Loucy (cell line): ENCODE measurements at regions not wholly inside any gene's neighbourhood (a gene's known extent, or its start where the extent isn't known, plus 50 kb on each side); places are given as distances from the start of the nearest gene placed in this dataset.

ENCODE experiments used
- H2AFZ ChIP-seq: fragments of 200-600 bp; sonication (generic); 2 replicates; pipeline ENCODE4 v1.6.0; 2016; ENCODE audit warnings: antibody characterized with exemption, mild to moderate bottlenecking, low read length, moderate library complexity
- H3F3A ChIP-seq: fragments of 200-600 bp; 2 replicates; pipeline ENCODE4 v1.6.0; 2016; ENCODE audit warnings: antibody characterized with exemption, low read depth, mild to moderate bottlenecking
- H3K27me3 ChIP-seq: fragments of 200-600 bp; sonication (generic); 2 replicates; pipeline ENCODE4 v1.6.1; 2014; ENCODE audit warnings: low read length, mild to moderate bottlenecking; ENCODE audit not compliant: insufficient read depth, poor library complexity, severe bottlenecking
- H3K36me3 ChIP-seq: fragments of 200-600 bp; sonication (generic); 2 replicates; pipeline ENCODE4 v1.6.1; 2016; ENCODE audit warnings: low read length; ENCODE audit not compliant: insufficient read depth
- H3K4me1 ChIP-seq: fragments of 200-600 bp; sonication (generic); 2 replicates; pipeline ENCODE4 v1.5.1; 2014; ENCODE audit warnings: low read length, mild to moderate bottlenecking; ENCODE audit not compliant: insufficient read depth, poor library complexity, severe bottlenecking
- H3K4me2 ChIP-seq: fragments of 200-600 bp; sonication (generic); 2 replicates; pipeline ENCODE4 v1.6.0; 2014; ENCODE audit warnings: antibody characterized with exemption, low read length, low read depth, mild to moderate bottlenecking; ENCODE audit not compliant: poor library complexity, severe bottlenecking
- H3K4me3 ChIP-seq: fragments of 200-600 bp; sonication (generic); 2 replicates; pipeline ENCODE4 v1.5.1; 2014; ENCODE audit warnings: low read length, mild to moderate bottlenecking, mixed read lengths; ENCODE audit not compliant: poor library complexity, severe bottlenecking
- H3K79me2 ChIP-seq: fragments of 200-600 bp; sonication (generic); 2 replicates; pipeline ENCODE4 v1.6.1; 2014; ENCODE audit warnings: low read length; ENCODE audit not compliant: insufficient read depth
- H3K9ac ChIP-seq: fragments of 200-600 bp; sonication (generic); 2 replicates; pipeline ENCODE4 v1.6.0; 2014; ENCODE audit warnings: mild to moderate bottlenecking, low read depth, low read length, moderate library complexity; ENCODE audit not compliant: poor library complexity, severe bottlenecking
- H3K9me2 ChIP-seq: fragments of 200-600 bp; sonication (generic); replicated peaks from 2 replicates; pipeline ENCODE4 v1.6.1; 2016; ENCODE audit warnings: low read depth, low read length, mixed read lengths
- H3K9me3 ChIP-seq: fragments of 200-600 bp; sonication (generic); 2 replicates; pipeline ENCODE4 v1.6.1; 2014; ENCODE audit warnings: mild to moderate bottlenecking, antibody characterized with exemption, low read length, low read depth; ENCODE audit not compliant: insufficient read depth
- H4K20me1 ChIP-seq: fragments of 200-600 bp; sonication (generic); 2 replicates; pipeline ENCODE4 v1.6.0; 2014; ENCODE audit warnings: antibody characterized with exemption, low read length, mild to moderate bottlenecking; ENCODE audit not compliant: insufficient read depth, poor library complexity, severe bottlenecking
- CTCF ChIP-seq: fragments of 200-600 bp; sonication (generic); conservative IDR thresholded peaks from 2 replicates; pipeline ENCODE4 v1.5.1; 2014; ENCODE audit warnings: mild to moderate bottlenecking, antibody characterized with exemption, low read length
- EZH2phosphoT487 ChIP-seq: fragments of 200-600 bp; IDR thresholded peaks from 2 replicates; pipeline ENCODE4 v1.6.1; 2018; ENCODE audit warnings: antibody characterized with exemption, mild to moderate bottlenecking, moderate library complexity, borderline replicate concordance

DNA sequence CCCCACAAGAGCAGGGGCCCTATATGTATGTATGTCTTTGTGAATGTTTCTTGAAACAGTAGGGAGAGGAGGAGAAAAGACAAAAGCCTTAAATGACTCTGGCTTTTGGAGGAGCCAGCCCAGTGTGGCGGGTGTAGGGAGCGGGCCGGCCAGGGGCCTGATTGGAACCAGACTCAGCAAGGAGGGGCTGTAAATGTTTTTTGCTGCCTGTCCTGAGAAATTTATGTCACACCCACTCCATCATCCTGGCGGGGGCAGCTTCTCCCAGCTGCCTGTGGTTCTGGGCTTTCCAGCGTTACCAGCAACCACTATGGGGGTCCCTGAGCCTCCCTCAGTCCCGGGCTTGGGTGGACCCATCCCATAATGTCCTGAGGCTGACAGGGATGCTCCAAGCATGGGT is 130.8 kb downstream of the PJA1 start:
- no peaks in the 10 kb centered on the region for H3K79me2 ChIP-seq
- H3K9ac ChIP-seq = no peak overlapping the region
- no peaks in the 10 kb centered on the region for H3K27me3 ChIP-seq
- H3F3A ChIP-seq = no peaks in the 10 kb centered on the region
- no peak overlapping the region for H3K4me2 ChIP-seq
- H3K9me3 ChIP-seq = no peaks in the 10 kb centered on the region
- no peaks in the 10 kb centered on the region for H3K9me2 ChIP-seq
- TF ChIP-seq EZH2phosphoT487 = no peak
- TF ChIP-seq CTCF = no peak
- H3K36me3 ChIP-seq = no peaks in the 10 kb centered on the region
- H2AFZ ChIP-seq = no peak overlapping the region
- H3K4me3 ChIP-seq = no peak overlapping the region
- H4K20me1 ChIP-seq = no peaks in the 10 kb centered on the region
- no peaks in the 10 kb centered on the region for H3K4me1 ChIP-seq

DNA sequence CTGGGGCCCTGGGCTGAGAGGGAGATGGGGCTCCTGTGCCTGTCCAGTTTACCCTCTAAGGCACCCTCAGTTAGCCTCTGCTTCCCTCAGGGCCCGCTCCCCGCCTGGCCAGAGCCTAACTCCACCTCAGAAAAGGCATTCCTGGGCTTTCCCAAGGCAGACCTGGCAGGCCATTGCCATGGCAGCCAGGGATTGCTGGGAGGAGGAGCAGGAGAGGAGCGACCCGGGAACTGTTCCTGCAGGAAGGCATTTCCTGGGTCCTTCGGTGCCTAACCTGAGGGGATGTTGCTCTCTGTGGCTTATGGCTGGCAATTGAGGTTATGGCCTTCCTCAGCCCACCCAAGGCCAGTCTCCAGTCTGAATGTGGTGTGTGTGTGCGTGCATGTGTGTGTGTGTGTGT is 131.3 kb downstream of the PJA1 start:
- no peaks in the 10 kb centered on the region for H3F3A ChIP-seq
- no peaks in the 10 kb centered on the region for H3K9me3 ChIP-seq
- peaks cover under 1% of the 10 kb centered on the region for H3K4me1 ChIP-seq
- no peaks in the 10 kb centered on the region for H3K36me3 ChIP-seq
- H3K27me3 ChIP-seq = no peaks in the 10 kb centered on the region
- TF ChIP-seq EZH2phosphoT487 (no peak), CTCF (no peak)
- no peaks in the 10 kb centered on the region for H3K9me2 ChIP-seq
- no peak overlapping the region for H3K4me2 ChIP-seq
- H3K79me2 ChIP-seq = no peaks in the 10 kb centered on the region
- no peak overlapping the region for H3K4me3 ChIP-seq
- no peaks in the 10 kb centered on the region for H4K20me1 ChIP-seq
- no peak overlapping the region for H2AFZ ChIP-seq
- H3K9ac ChIP-seq = no peak overlapping the region

DNA sequence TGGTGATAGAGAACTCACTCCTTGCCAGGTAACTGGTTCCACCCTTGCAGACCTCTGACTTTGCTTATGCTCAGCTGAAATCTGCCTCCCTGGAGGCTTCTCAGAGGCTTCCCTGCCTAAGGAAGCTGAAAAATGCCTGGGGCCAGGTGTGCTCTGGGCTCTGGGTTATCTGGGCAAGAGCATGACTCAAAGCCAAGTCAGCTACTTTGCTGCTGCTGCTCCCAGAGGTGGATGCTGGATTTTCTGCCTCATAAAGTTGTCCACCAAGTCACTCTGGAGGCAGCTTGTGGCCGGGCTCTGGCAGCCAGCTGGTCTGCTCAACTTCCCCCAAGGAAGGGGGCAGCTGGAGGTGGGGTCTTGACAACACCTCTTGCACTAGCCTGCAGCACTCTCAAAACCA is 132.7 kb downstream of the PJA1 start:
- no peaks in the 10 kb centered on the region for H3K9me3 ChIP-seq
- no peaks in the 10 kb centered on the region for H3K79me2 ChIP-seq
- H4K20me1 ChIP-seq = no peaks in the 10 kb centered on the region
- no peak overlapping the region for H3K4me2 ChIP-seq
- no peaks in the 10 kb centered on the region for H3K27me3 ChIP-seq
- H3K4me3 ChIP-seq = no peak overlapping the region
- no peaks in the 10 kb centered on the region for H3K36me3 ChIP-seq
- no peak overlapping the region for H2AFZ ChIP-seq
- H3F3A ChIP-seq = no peaks in the 10 kb centered on the region
- no peak overlapping the region for H3K9ac ChIP-seq
- no peaks in the 10 kb centered on the region for H3K9me2 ChIP-seq
- no peak for TF ChIP-seq CTCF
- no peak for TF ChIP-seq EZH2phosphoT487
- H3K4me1 ChIP-seq = peaks cover 13% of the 10 kb centered on the region
